DND-41 (cell line): ENCODE measurements at regions not wholly inside any gene's neighbourhood (a gene's known extent, or its start where the extent isn't known, plus 50 kb on each side); places are given as distances from the start of the nearest gene placed in this dataset.

ENCODE experiments used
- ATAC-seq: fragments of 200-7000 bp; cut with Tn5 transposase; 3 replicates; pipeline ENCODE4 v1.9.1; 2021; ENCODE audit warnings: low read depth; ENCODE audit not compliant: insufficient read depth
- DNase-seq: peaks from one replicate; pipeline ENCODE4 v3.0.0-alpha.2; 2020
- H2AFZ ChIP-seq: 2 replicates; pipeline ENCODE4 v1.6.0; 2012; ENCODE audit warnings: low read depth, low read length
- H3K27ac ChIP-seq: 2 replicates; pipeline ENCODE4 v1.5.1; 2012; ENCODE audit warnings: low read length, inconsistent platforms
- H3K27me3 ChIP-seq: fragments of 200-600 bp; sonication (generic); 2 replicates; pipeline ENCODE4 v1.6.0; 2012; ENCODE audit warnings: low read length, mild to moderate bottlenecking, inconsistent platforms; ENCODE audit not compliant: insufficient read depth, poor library complexity
- H3K36me3 ChIP-seq: 2 replicates; pipeline ENCODE4 v1.5.1; 2012; ENCODE audit warnings: low read length, inconsistent platforms; ENCODE audit not compliant: insufficient read depth
- H3K4me1 ChIP-seq: 2 replicates; pipeline ENCODE4 v1.5.1; 2012; ENCODE audit warnings: mild to moderate bottlenecking, low read length; ENCODE audit not compliant: insufficient read depth
- H3K4me2 ChIP-seq: 2 replicates; pipeline ENCODE4 v1.6.0; 2012; ENCODE audit warnings: mild to moderate bottlenecking, moderate library complexity, low read length, inconsistent platforms; ENCODE audit not compliant: insufficient read depth
- H3K4me3 ChIP-seq, 2 experiments: fragments of 200-600 bp in 1 of 2; shearing (Covaris generic) in 1 of 2; 2 replicates each; pipeline ENCODE4 v1.5.1; 2012 to 2016; ENCODE audit warnings: inconsistent platforms in 2 of 2, low read length in 2 of 2, mild to moderate bottlenecking in 2 of 2, low read depth in 1 of 2, moderate library complexity in 1 of 2
- H3K79me2 ChIP-seq: 2 replicates; pipeline ENCODE4 v1.6.0; 2012; ENCODE audit warnings: low read length, inconsistent platforms; ENCODE audit not compliant: insufficient read depth
- H3K9ac ChIP-seq: 2 replicates; pipeline ENCODE4 v1.6.0; 2012; ENCODE audit warnings: low read depth, mild to moderate bottlenecking, inconsistent platforms, low read length, moderate library complexity
- H3K9me3 ChIP-seq: 2 replicates; pipeline ENCODE4 v1.5.1; 2012; ENCODE audit warnings: low read length, moderate library complexity, mild to moderate bottlenecking, inconsistent platforms; ENCODE audit not compliant: insufficient read depth, severe bottlenecking
- H4K20me1 ChIP-seq: 2 replicates; pipeline ENCODE4 v1.6.0; 2012; ENCODE audit warnings: low read length; ENCODE audit not compliant: insufficient read depth
- EZH2 ChIP-seq: IDR thresholded peaks from 3 replicates; pipeline ENCODE4 v1.6.1; 2012; ENCODE audit warnings: borderline replicate concordance, low read depth, mild to moderate bottlenecking, moderate library complexity, low read length, inconsistent platforms; ENCODE audit not compliant: severe bottlenecking
- TF ChIP-seq, protein P1 (sequence below): IDR thresholded peaks from 2 replicates; pipeline ENCODE4 v1.5.1; 2012; ENCODE audit warnings: borderline replicate concordance, low read length, moderate library complexity, mild to moderate bottlenecking; ENCODE audit not compliant: poor library complexity, severe bottlenecking; ENCODE audit errors: extremely low read depth

DNA sequence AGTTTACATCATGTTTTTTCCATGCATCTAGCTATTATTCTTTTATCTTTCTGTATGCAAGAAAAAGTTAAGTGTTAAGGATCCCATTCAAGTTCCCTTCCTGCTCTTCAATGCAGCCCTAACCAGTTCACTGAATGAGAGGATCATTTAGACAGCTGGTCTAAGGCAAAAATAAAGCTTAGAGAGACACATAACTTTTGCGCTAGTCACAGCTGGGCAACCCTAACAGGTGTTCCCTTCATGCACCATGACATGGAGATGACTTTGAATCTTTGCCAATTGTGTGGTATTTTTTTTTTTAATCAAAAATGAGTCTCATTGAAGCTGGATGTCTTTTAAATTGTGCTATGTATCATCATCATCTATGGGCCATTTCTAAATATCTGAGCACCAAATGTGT, 393.8 kb upstream of the CYRIA start:
- ATAC-seq, result no peak
- no peak overlapping the region for H3K4me3 ChIP-seq
- no peaks in the 10 kb centered on the region for H3K27me3 ChIP-seq
- H4K20me1 ChIP-seq, result no peaks in the 10 kb centered on the region
- H3K9ac ChIP-seq, result no peak overlapping the region
- no peak overlapping the region for H3K4me2 ChIP-seq
- H3K4me1 ChIP-seq, result no peaks in the 10 kb centered on the region
- TF ChIP-seq EZH2, result no peak
- TF ChIP-seq, protein P1, sequence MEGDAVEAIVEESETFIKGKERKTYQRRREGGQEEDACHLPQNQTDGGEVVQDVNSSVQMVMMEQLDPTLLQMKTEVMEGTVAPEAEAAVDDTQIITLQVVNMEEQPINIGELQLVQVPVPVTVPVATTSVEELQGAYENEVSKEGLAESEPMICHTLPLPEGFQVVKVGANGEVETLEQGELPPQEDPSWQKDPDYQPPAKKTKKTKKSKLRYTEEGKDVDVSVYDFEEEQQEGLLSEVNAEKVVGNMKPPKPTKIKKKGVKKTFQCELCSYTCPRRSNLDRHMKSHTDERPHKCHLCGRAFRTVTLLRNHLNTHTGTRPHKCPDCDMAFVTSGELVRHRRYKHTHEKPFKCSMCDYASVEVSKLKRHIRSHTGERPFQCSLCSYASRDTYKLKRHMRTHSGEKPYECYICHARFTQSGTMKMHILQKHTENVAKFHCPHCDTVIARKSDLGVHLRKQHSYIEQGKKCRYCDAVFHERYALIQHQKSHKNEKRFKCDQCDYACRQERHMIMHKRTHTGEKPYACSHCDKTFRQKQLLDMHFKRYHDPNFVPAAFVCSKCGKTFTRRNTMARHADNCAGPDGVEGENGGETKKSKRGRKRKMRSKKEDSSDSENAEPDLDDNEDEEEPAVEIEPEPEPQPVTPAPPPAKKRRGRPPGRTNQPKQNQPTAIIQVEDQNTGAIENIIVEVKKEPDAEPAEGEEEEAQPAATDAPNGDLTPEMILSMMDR, result no peak
- no peaks in the 10 kb centered on the region for H3K36me3 ChIP-seq
- H2AFZ ChIP-seq, result no peak overlapping the region
- H3K27ac ChIP-seq, result no peak overlapping the region
- no peaks in the 10 kb centered on the region for H3K9me3 ChIP-seq
- no peak for DNase-seq
- no peaks in the 10 kb centered on the region for H3K79me2 ChIP-seq

DNA sequence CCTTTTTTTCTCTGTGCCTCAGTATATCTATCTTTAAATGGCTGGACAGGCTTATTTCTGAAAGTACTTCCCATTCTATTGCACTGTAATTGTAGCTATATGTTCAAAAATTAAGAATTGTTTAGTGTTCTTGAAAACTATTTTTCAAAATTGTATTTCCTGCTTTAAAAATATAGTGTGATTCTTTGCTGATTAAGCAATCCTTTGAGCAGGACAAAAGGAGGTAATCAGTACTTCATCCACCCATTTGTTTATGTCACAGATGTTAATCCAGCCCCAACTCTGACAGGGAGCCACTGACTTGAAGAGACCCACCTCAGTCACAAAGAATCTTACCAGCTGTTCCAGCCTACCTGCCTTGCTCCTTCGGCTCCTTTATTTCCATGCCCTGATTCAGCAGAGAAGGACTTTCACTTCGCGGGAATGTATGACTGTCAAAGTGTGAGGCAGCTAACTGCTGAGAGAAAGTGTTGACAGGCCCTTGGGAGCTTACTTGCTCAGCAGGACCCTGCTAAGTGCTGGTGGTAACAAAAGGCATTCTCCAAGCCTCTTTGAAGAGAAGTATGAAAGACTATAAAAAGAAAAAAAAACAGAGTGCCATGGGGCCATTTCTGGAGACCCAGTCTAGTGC, 393.3 kb upstream of the CYRIA start:
- H3K4me1 ChIP-seq, result no peaks in the 10 kb centered on the region
- no peaks in the 10 kb centered on the region for H3K36me3 ChIP-seq
- DNase-seq (no peak), ATAC-seq (no peak)
- TF ChIP-seq EZH2, result no peak
- TF ChIP-seq, protein P1, result no peak
- no peak overlapping the region for H3K9ac ChIP-seq
- no peaks in the 10 kb centered on the region for H3K27me3 ChIP-seq
- no peak overlapping the region for H3K4me2 ChIP-seq
- H3K9me3 ChIP-seq, result peaks cover 2% of the 10 kb centered on the region
- no peaks in the 10 kb centered on the region for H4K20me1 ChIP-seq
- H3K27ac ChIP-seq, result no peak overlapping the region
- no peaks in the 10 kb centered on the region for H3K79me2 ChIP-seq
- H3K4me3 ChIP-seq, result no peak overlapping the region
- no peak overlapping the region for H2AFZ ChIP-seq

DNA sequence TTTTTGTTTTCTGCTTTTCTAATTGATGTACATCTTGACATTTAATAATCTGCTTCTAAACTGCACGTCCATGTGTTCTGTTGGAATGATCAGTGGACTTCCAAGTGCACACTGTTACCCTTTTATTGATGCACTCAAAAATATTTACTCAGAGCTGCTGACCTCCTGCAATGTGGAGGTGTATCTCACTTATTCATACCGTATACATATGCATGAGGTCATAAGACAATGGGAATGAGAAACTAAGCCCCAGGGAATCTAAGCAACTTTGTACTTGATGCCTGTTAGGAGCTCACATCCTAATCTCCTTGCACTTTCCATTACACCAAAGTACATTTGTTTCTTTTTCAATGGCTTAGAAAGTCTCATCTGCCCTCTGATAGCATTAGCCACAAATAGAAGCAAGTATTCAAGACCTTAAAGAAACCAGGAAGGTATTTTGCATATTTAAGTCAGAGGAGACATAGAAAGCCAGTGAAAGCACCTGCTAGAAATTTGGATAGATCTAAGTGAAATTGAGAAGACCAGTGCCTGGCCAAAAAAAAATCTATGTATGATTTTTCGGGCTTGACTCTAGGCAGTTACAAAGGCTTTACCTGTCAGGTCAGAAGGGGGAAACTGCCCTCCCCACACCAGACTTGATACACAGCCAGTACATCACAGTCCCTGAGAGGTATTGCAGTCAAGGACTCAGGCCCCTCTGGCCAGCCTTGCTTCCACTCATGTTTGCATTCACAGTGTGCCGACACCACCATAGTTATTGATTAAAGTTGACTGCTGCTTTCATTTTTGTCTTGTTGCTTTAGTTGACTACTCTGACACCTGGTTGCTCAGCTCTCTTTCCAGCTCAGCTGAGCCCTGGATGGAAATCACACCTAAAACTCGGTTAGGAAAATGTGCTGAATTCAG, 391.7 kb upstream of the CYRIA start:
- Histone ChIP-seq H3K4me2 (no peak overlapping the region), H2AFZ (no peak overlapping the region), H3K36me3 (no peaks in the 10 kb centered on the region), H3K79me2 (no peaks in the 10 kb centered on the region), H3K9me3 (peaks cover 2% of the 10 kb centered on the region), H3K4me3 (no peak overlapping the region), H3K27ac (no peak overlapping the region), H3K27me3 (no peaks in the 10 kb centered on the region), H3K9ac (no peak overlapping the region), H3K4me1 (no peaks in the 10 kb centered on the region), H4K20me1 (no peaks in the 10 kb centered on the region)
- TF ChIP-seq, protein P1, result no peak
- TF ChIP-seq EZH2, result no peak
- ATAC-seq, result no peak
- DNase-seq, result no peak
